ENCODE measurements at regions not wholly inside any gene's neighbourhood (a gene's known extent, or its start where the extent isn't known, plus 50 kb on each side); places are given as distances from the start of the nearest gene placed in this dataset.

GRCh38 chr6:44023586-44024454 lies 103.4 kb downstream of the MRPL14 start:
- TF ChIP-seq EZH2 (IDR thresholded peaks at IDR 0.05; ENCODE audit: borderline replicate concordance) (no peak), EZH2phosphoT487 (IDR thresholded peaks at IDR 0.05; ENCODE audit: low read depth, severe bottlenecking, unreplicated experiment) (no peak), CTCF (IDR thresholded peaks at IDR 0.05; ENCODE audit: poor library complexity) (no peak)
- Histone ChIP-seq H3K36me3 (replicated peaks; ENCODE audit: insufficient read depth, low read depth) (no peaks in the 10 kb centered on the region), H3K9me2 (replicated peaks; ENCODE audit: insufficient read depth) (no peaks in the 10 kb centered on the region), H3K79me2 (no peaks in the 10 kb centered on the region), H3K4me3 (no peak overlapping the region), H2AFZ (no peak overlapping the region), H3K27ac (no peak overlapping the region), H3K27me3 (no peaks in the 10 kb centered on the region), H4K20me1 (ENCODE audit: insufficient read depth, poor library complexity, severe bottlenecking) (no peaks in the 10 kb centered on the region), H3K9me3 (ENCODE audit: low read depth) (no peaks in the 10 kb centered on the region), H3K4me2 (no peak overlapping the region), H3K4me1 (ENCODE audit: insufficient read depth) (no peaks in the 10 kb centered on the region)
- 89% methylated on average over 8 of the region's 8 CpGs for WGBS (ENCODE audit: low lambda C conversion rate, missing lambda C conversion rate)
- DNase-seq (ENCODE audit: low spot score), result no peak

GRCh38 chr6:44022671-44023352 lies 104.4 kb downstream of the MRPL14 start:
- TF ChIP-seq CTCF (IDR thresholded peaks at IDR 0.05; ENCODE audit: poor library complexity), result no peak
- TF ChIP-seq EZH2 (IDR thresholded peaks at IDR 0.05; ENCODE audit: borderline replicate concordance), result no peak
- TF ChIP-seq EZH2phosphoT487 (IDR thresholded peaks at IDR 0.05; ENCODE audit: low read depth, severe bottlenecking, unreplicated experiment), result no peak
- Histone ChIP-seq H2AFZ (no peak overlapping the region), H3K4me1 (ENCODE audit: insufficient read depth) (no peaks in the 10 kb centered on the region), H3K4me3 (no peak overlapping the region), H4K20me1 (ENCODE audit: insufficient read depth, poor library complexity, severe bottlenecking) (no peaks in the 10 kb centered on the region), H3K79me2 (no peaks in the 10 kb centered on the region), H3K9me2 (replicated peaks; ENCODE audit: insufficient read depth) (no peaks in the 10 kb centered on the region), H3K27me3 (no peaks in the 10 kb centered on the region), H3K4me2 (no peak overlapping the region), H3K27ac (no peak overlapping the region), H3K36me3 (replicated peaks; ENCODE audit: insufficient read depth, low read depth) (no peaks in the 10 kb centered on the region), H3K9me3 (ENCODE audit: low read depth) (no peaks in the 10 kb centered on the region)
- no peak for DNase-seq (ENCODE audit: low spot score)
- 98% methylated on average over 14 of the region's 14 CpGs for WGBS (ENCODE audit: low lambda C conversion rate, missing lambda C conversion rate)

GRCh38 chr6:44022296-44022661 lies 105.0 kb downstream of the MRPL14 start:
- no peak overlapping the region for H3K4me2 ChIP-seq
- H3K9me2 ChIP-seq (replicated peaks; ENCODE audit: insufficient read depth), result no peaks in the 10 kb centered on the region
- no peak overlapping the region for H3K27ac ChIP-seq

More at GRCh38 chr6:44022296-44022661, 105.0 kb downstream of the MRPL14 start:
- Histone ChIP-seq H2AFZ (no peak overlapping the region), H3K36me3 (replicated peaks; ENCODE audit: insufficient read depth, low read depth) (no peaks in the 10 kb centered on the region), H3K9me3 (ENCODE audit: low read depth) (no peaks in the 10 kb centered on the region), H3K4me3 (no peak overlapping the region), H4K20me1 (ENCODE audit: insufficient read depth, poor library complexity, severe bottlenecking) (no peaks in the 10 kb centered on the region), H3K79me2 (no peaks in the 10 kb centered on the region), H3K27me3 (no peaks in the 10 kb centered on the region), H3K4me1 (ENCODE audit: insufficient read depth) (no peaks in the 10 kb centered on the region)
- no peak for DNase-seq (ENCODE audit: low spot score)
- 74% methylated on average over 7 of the region's 7 CpGs for WGBS (ENCODE audit: low lambda C conversion rate, missing lambda C conversion rate)
- no peak for TF ChIP-seq CTCF (IDR thresholded peaks at IDR 0.05; ENCODE audit: poor library complexity)
- no peak for TF ChIP-seq EZH2phosphoT487 (IDR thresholded peaks at IDR 0.05; ENCODE audit: low read depth, severe bottlenecking, unreplicated experiment)
- no peak for TF ChIP-seq EZH2 (IDR thresholded peaks at IDR 0.05; ENCODE audit: borderline replicate concordance)

Measured in hepatocyte (in vitro differentiated cells).